NCI-H146 treated with DMSO at 0.1 percent for 48 hours (cell line): ENCODE measurements at regions not wholly inside any gene's neighbourhood (a gene's known extent, or its start where the extent isn't known, plus 50 kb on each side); places are given as distances from the start of the nearest gene placed in this dataset.

Source experiments
- DNase-seq: peaks from one replicate; lab custom pipeline; 2025; ENCODE audit not compliant: unreplicated experiment; lab: John Stamatoyannopoulos, UW

- no peak for DNase-seq
Measured at GRCh38 chr2:184504252-184504651, 94.1 kb upstream of the ZNF804A start.

DNA sequence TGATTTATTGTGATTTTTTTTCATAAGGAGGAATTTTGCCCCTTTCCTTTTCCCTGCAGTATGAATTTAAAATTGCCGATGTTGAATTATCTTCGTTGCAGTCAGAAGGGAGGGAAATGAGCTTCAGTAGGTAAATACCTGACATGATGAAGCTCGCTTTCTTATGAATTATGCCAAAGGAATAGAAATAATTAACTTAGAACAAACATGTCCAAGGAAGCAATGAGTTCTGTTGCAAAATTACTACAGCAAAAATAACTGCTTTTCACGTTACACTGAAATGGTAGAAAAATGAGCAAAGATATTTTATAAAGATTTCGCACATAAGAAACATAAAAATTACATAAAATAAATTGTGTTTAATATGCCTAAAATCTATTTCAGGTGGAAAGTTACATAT lies 91.1 kb upstream of the ZNF804A start:
- no peak for DNase-seq

DNA sequence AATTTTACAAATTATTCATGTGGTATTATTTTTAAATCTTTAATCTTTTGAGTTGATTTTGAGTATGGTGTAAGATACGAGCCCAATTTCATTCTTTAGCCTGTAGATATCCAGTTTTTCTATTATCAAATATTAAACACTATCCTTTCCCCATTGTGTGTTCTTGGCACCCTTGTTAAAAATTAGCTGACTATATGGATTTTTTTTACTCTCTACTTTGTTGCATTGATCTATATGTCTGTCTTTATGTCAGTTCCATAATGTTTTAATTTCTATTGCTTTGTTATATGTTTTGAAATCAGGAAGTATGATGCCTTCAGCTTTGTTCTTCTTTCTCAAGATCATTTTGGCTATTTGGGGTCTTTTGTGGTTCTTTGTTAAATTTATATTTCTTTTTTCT lies 80.9 kb upstream of the ZNF804A start:
- no peak for DNase-seq

- DNase-seq = no peak
Measured at GRCh38 chr2:184520441-184520840, 77.9 kb upstream of the ZNF804A start.

DNA sequence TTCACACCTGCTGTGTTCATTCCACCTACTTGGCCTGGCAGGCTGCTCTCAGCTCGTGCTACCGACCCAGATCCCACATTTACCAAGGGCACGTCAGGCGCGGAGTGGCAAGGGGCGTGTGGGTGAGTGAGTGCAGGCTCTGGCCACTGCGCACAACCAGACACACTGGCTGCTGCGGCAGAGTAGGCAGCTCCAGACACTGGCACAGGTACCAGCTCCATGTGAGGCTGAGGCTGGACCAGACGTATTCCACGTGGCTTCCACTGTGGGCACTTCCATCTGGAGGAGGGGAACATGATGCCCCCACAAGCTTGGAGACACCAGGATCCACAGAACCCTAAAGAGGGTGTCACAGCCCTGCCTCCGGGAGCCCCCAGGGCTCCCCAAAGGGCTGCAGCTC lies 74.6 kb upstream of the ZNF804A start:
- DNase-seq = no peak

- DNase-seq = no peak
Measured at GRCh38 chr2:184524551-184525382, 73.6 kb upstream of the ZNF804A start.

DNA sequence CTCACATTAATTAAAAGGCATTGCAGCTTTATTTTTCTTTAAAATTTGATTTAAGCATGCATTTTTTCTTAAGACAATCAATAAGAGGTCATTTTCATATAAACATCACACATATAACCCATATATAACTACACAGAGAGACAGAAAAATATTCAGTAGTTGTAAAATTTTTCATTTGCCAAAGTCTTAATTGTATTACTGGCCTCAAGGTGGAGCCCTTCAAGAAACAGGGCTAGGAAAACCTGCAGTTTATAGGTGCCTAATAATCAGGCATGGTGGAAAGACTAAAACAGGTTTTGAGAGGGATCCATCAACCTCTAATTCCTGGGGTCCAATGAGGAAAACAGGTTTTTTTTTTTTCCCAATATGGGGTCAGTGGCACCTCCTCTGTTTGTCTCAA lies 71.3 kb upstream of the ZNF804A start:
- DNase-seq = no peak

- no peak for DNase-seq
Measured at GRCh38 chr2:184528119-184528518, 70.2 kb upstream of the ZNF804A start.

GRCh38 chr2:184530239-184530638 lies 68.1 kb upstream of the ZNF804A start:
- no peak for DNase-seq

DNA sequence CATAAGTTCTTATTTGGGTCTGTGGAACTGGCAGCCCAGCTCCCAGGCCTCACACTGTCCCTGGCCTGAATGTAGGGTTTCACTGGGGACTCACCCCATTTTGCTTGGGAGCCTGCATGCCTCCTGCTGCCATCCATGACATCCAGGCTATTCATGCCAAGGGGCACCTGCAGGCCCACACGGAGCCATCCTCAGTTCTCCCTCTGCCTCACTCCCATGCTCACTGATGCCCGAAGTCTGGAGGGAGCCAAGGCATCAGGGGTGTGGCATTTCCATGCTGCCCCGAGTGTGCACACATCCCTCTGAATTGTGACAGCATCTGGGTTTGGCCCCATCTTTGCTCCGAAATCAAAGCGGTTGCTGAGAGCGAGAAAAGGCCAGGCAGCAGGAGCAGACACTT lies 67.4 kb upstream of the ZNF804A start:
- no peak for DNase-seq

GRCh38 chr2:184532551-184532950 lies 65.8 kb upstream of the ZNF804A start:
- DNase-seq = no peak

- no peak for DNase-seq
Measured at GRCh38 chr2:184534986-184535385, 63.3 kb upstream of the ZNF804A start.

DNA sequence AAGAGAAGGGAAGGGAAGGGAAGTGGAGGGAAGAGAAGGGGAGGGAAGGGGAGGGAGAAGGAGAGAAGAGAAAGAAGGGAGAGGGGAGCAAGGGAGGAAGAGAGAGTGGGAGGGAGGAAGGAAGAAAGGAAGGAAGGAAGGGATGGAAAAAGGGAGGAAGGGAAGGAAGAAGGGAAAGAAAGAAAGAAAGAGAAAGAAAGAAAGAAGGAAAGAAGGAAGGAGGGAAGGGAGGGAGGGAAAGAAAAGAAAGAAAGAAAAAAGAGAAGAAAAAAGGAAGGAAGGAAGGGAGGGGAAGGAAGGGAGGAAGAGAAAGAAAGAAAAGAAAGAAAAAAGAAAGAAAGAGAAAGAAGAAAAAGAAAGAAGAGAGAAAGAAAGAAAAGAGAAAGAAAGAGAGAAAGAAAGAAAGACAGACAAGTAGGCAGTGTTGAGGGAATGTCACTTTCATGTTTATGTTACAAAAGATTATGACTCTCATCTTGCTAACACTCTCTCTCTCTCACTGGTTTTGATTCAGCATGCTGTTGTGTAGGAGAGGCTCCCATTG lies 58.0 kb upstream of the ZNF804A start:
- DNase-seq = no peak

- no peak for DNase-seq
Measured at GRCh38 chr2:184541591-184541990, 56.7 kb upstream of the ZNF804A start.

- DNase-seq = no peak
Measured at GRCh38 chr2:184543832-184544231, 54.5 kb upstream of the ZNF804A start.
